ENCODE measurements at regions not wholly inside any gene's neighbourhood (a gene's known extent, or its start where the extent isn't known, plus 50 kb on each side); places are given as distances from the start of the nearest gene placed in this dataset.

- peaks cover 2% of the 10 kb centered on the region for H3K4me1 ChIP-seq (ENCODE audit: control insufficient read depth, insufficient read depth, low read length)
- no peaks in the 10 kb centered on the region for H3K36me3 ChIP-seq (ENCODE audit: control insufficient read depth, insufficient read depth, low read length)
- no peaks in the 10 kb centered on the region for H3K9me3 ChIP-seq (ENCODE audit: control insufficient read depth, insufficient read depth, low read length)
- H3K9ac ChIP-seq (ENCODE audit: low read depth, low read length), result no peak overlapping the region
- peaks cover 13% of the 10 kb centered on the region for H3K27me3 ChIP-seq (ENCODE audit: control insufficient read depth, insufficient read depth, low read length)
- H3K4me3 ChIP-seq (ENCODE audit: low read depth, low read length), result no peak overlapping the region
Observed at GRCh38 chr10:100612601-100613595, 77.2 kb downstream of the HIF1AN start.

- no peaks in the 10 kb centered on the region for H3K9me3 ChIP-seq (ENCODE audit: control insufficient read depth, insufficient read depth, low read length)
- peaks cover 14% of the 10 kb centered on the region for H3K27me3 ChIP-seq (ENCODE audit: control insufficient read depth, insufficient read depth, low read length)
- no peaks in the 10 kb centered on the region for H3K36me3 ChIP-seq (ENCODE audit: control insufficient read depth, insufficient read depth, low read length)
- no peak overlapping the region for H3K4me3 ChIP-seq (ENCODE audit: low read depth, low read length)
- H3K9ac ChIP-seq (ENCODE audit: low read depth, low read length), result no peak overlapping the region
- H3K4me1 ChIP-seq (ENCODE audit: control insufficient read depth, insufficient read depth, low read length), result peaks cover 2% of the 10 kb centered on the region
Observed at GRCh38 chr10:100613846-100614245, 78.1 kb downstream of the HIF1AN start.

- Histone ChIP-seq H3K9me3 (ENCODE audit: control insufficient read depth, insufficient read depth, low read length) (no peaks in the 10 kb centered on the region), H3K4me1 (ENCODE audit: control insufficient read depth, insufficient read depth, low read length) (peaks cover 2% of the 10 kb centered on the region), H3K9ac (ENCODE audit: low read depth, low read length) (no peak overlapping the region), H3K27me3 (ENCODE audit: control insufficient read depth, insufficient read depth, low read length) (peaks cover 14% of the 10 kb centered on the region), H3K4me3 (ENCODE audit: low read depth, low read length) (no peak overlapping the region), H3K36me3 (ENCODE audit: control insufficient read depth, insufficient read depth, low read length) (no peaks in the 10 kb centered on the region)
Observed at GRCh38 chr10:100614429-100615095, 78.8 kb downstream of the HIF1AN start.

- no peak overlapping the region for H3K9ac ChIP-seq (ENCODE audit: low read depth, low read length)
- H3K27me3 ChIP-seq (ENCODE audit: control insufficient read depth, insufficient read depth, low read length), result peaks cover 20% of the 10 kb centered on the region
- no peaks in the 10 kb centered on the region for H3K36me3 ChIP-seq (ENCODE audit: control insufficient read depth, insufficient read depth, low read length)
- peaks cover 2% of the 10 kb centered on the region for H3K4me1 ChIP-seq (ENCODE audit: control insufficient read depth, insufficient read depth, low read length)
- H3K4me3 ChIP-seq (ENCODE audit: low read depth, low read length), result no peak overlapping the region
- no peaks in the 10 kb centered on the region for H3K9me3 ChIP-seq (ENCODE audit: control insufficient read depth, insufficient read depth, low read length)
Observed at GRCh38 chr10:100615241-100615640, 79.5 kb downstream of the HIF1AN start.

- Histone ChIP-seq H3K27me3 (ENCODE audit: control insufficient read depth, insufficient read depth, low read length) (peaks cover 26% of the 10 kb centered on the region), H3K9ac (ENCODE audit: low read depth, low read length) (no peak overlapping the region), H3K9me3 (ENCODE audit: control insufficient read depth, insufficient read depth, low read length) (no peaks in the 10 kb centered on the region), H3K36me3 (ENCODE audit: control insufficient read depth, insufficient read depth, low read length) (no peaks in the 10 kb centered on the region), H3K4me1 (ENCODE audit: control insufficient read depth, insufficient read depth, low read length) (peaks cover 2% of the 10 kb centered on the region), H3K4me3 (ENCODE audit: low read depth, low read length) (no peak overlapping the region)
Observed at GRCh38 chr10:100615908-100616307, 80.2 kb downstream of the HIF1AN start.

GRCh38 chr10:100618091-100618615 lies 82.4 kb downstream of the HIF1AN start:
- H3K9me3 ChIP-seq (ENCODE audit: control insufficient read depth, insufficient read depth, low read length), result no peaks in the 10 kb centered on the region
- peaks cover 41% of the 10 kb centered on the region for H3K27me3 ChIP-seq (ENCODE audit: control insufficient read depth, insufficient read depth, low read length)
- H3K9ac ChIP-seq (ENCODE audit: low read depth, low read length), result no peak overlapping the region
- H3K4me3 ChIP-seq (ENCODE audit: low read depth, low read length), result no peak overlapping the region
- peaks cover 2% of the 10 kb centered on the region for H3K4me1 ChIP-seq (ENCODE audit: control insufficient read depth, insufficient read depth, low read length)
- H3K36me3 ChIP-seq (ENCODE audit: control insufficient read depth, insufficient read depth, low read length), result no peaks in the 10 kb centered on the region

- no peak overlapping the region for H3K9ac ChIP-seq (ENCODE audit: low read depth, low read length)
- no peak overlapping the region for H3K4me3 ChIP-seq (ENCODE audit: low read depth, low read length)
- H3K9me3 ChIP-seq (ENCODE audit: control insufficient read depth, insufficient read depth, low read length), result no peaks in the 10 kb centered on the region
- no peaks in the 10 kb centered on the region for H3K36me3 ChIP-seq (ENCODE audit: control insufficient read depth, insufficient read depth, low read length)
- peaks cover 42% of the 10 kb centered on the region for H3K27me3 ChIP-seq (ENCODE audit: control insufficient read depth, insufficient read depth, low read length)
- peaks cover 4% of the 10 kb centered on the region for H3K4me1 ChIP-seq (ENCODE audit: control insufficient read depth, insufficient read depth, low read length)
Observed at GRCh38 chr10:100618632-100619255, 83.0 kb downstream of the HIF1AN start.

- no peak overlapping the region for H3K4me3 ChIP-seq (ENCODE audit: low read depth, low read length)
- peaks cover 45% of the 10 kb centered on the region for H3K27me3 ChIP-seq (ENCODE audit: control insufficient read depth, insufficient read depth, low read length)
- H3K4me1 ChIP-seq (ENCODE audit: control insufficient read depth, insufficient read depth, low read length), result peaks cover 3% of the 10 kb centered on the region
- H3K9ac ChIP-seq (ENCODE audit: low read depth, low read length), result no peak overlapping the region
- no peaks in the 10 kb centered on the region for H3K36me3 ChIP-seq (ENCODE audit: control insufficient read depth, insufficient read depth, low read length)
- H3K9me3 ChIP-seq (ENCODE audit: control insufficient read depth, insufficient read depth, low read length), result no peaks in the 10 kb centered on the region
Observed at GRCh38 chr10:100620087-100620835, 84.5 kb downstream of the HIF1AN start.

GRCh38 chr10:100621360-100622205 lies 85.8 kb downstream of the HIF1AN start:
- Histone ChIP-seq H3K4me1 (ENCODE audit: control insufficient read depth, insufficient read depth, low read length) (peaks cover 11% of the 10 kb centered on the region), H3K27me3 (ENCODE audit: control insufficient read depth, insufficient read depth, low read length) (peaks cover 45% of the 10 kb centered on the region), H3K36me3 (ENCODE audit: control insufficient read depth, insufficient read depth, low read length) (no peaks in the 10 kb centered on the region), H3K4me3 (ENCODE audit: low read depth, low read length) (peak overlapping the region; percentile 13), H3K9ac (ENCODE audit: low read depth, low read length) (no peak overlapping the region), H3K9me3 (ENCODE audit: control insufficient read depth, insufficient read depth, low read length) (no peaks in the 10 kb centered on the region)

- peaks cover 39% of the 10 kb centered on the region for H3K27me3 ChIP-seq (ENCODE audit: control insufficient read depth, insufficient read depth, low read length)
- no peaks in the 10 kb centered on the region for H3K9me3 ChIP-seq (ENCODE audit: control insufficient read depth, insufficient read depth, low read length)
- H3K36me3 ChIP-seq (ENCODE audit: control insufficient read depth, insufficient read depth, low read length), result no peaks in the 10 kb centered on the region
Observed at GRCh38 chr10:100622946-100623345, 87.2 kb downstream of the HIF1AN start.

More at GRCh38 chr10:100622946-100623345, 87.2 kb downstream of the HIF1AN start:
- H3K9ac ChIP-seq (ENCODE audit: low read depth, low read length), result no peak overlapping the region
- H3K4me1 ChIP-seq (ENCODE audit: control insufficient read depth, insufficient read depth, low read length), result peaks cover 11% of the 10 kb centered on the region
- no peak overlapping the region for H3K4me3 ChIP-seq (ENCODE audit: low read depth, low read length)
